ENCODE measurements at regions not wholly inside any gene's neighbourhood (a gene's known extent, or its start where the extent isn't known, plus 50 kb on each side); places are given as distances from the start of the nearest gene placed in this dataset.
"Not testable (repeated sequence)": the region's sequence is repeated elsewhere in the genome, so short reads cannot be mapped to it uniquely, and the experiment has no call there.

DNA sequence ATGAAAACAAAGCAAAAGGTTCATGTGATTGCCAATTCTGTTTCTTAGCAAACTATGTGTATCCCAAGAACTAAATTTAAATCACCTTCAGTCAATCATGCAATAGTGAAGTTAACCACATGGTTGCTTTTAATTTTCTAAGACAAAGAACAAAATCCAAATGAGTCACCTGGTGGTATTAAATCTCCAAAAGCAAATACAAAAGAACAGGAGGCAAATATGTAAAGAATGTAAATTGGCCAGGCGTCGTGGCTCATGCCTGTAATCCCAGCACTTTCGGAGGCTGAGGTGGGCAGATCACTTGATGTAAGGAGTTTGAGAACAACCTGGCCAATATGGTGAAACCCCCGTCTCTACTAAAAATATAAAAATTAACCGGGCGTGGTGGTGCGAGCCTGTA, 54.2 kb upstream of the PIK3R4 start:
- no peak for DNase-seq

- DNase-seq, result no peak
These were observed 54.8 kb upstream of the PIK3R4 start for GRCh38 chr3:130801473-130801872.

- DNase-seq, result peak; percentile 99
These were observed 64.9 kb upstream of the PIK3R4 start for GRCh38 chr3:130811557-130811956.

- no peak for DNase-seq
These were observed 68.3 kb upstream of the PIK3R4 start for GRCh38 chr3:130814691-130815472.

- DNase-seq, result peak; percentile 29
These were observed 70.2 kb upstream of the PIK3R4 start for GRCh38 chr3:130816561-130817445.

DNA sequence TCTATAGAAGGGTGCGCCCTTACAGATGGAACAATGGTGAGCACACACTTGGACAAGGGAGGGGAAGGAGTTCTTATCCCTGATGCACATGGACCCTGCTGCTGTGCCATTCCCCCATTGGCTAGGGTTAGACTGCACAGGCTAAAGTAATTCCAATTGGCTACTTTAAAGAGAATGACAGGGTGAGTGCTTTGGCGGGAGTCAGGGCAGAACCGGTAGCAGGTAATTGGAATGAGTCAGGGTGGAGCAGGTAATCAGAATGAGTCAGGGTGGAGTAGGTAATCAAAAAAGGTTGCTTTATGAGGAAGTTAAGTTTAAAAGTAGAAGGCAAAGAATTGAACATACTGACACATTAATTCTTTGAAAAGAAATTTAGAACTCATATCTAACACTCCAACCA, 71.4 kb upstream of the PIK3R4 start:
- DNase-seq, result not testable (repeated sequence)

DNA sequence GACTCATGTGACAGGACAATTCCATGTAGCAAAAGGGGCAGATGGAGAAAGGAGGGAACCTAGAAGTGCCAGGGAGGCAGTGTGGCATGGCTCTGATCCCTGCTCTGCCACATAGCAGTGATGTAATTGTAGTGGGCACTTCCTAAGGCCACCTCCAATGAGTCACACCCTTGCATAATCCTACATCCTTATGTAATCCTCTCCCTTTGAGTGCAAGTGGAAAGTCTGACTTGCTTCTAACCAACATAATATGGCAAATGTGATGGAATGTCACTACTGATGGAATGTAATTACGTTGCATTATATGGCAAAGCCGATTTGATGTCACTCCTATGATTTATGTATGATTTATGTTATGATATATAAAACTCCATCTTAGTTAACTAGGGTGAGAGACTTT, 72.9 kb upstream of the ATP2C1 start:
- no peak for DNase-seq

DNA sequence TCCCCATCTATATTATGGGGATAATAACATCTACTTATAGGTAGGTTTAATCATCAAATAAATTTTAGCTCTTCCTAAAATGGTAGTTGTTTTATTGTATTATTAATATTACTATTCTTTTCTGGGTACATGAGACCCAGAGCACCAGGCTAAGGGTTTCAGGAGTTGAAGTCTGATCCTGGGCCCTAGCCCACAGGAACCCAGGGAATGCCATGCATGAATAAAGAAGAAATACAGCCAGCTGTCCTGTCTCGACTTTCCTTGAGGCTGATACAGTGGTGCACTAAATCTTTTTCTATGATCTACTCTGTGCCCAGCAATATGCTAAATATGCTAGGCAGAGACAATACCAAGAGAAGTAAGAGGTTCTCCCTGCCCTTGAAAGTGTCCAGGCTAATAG, 72.1 kb upstream of the ATP2C1 start:
- no peak for DNase-seq

- DNase-seq, result no peak
These were observed 70.5 kb upstream of the ATP2C1 start for GRCh38 chr3:130823241-130823884.

- DNase-seq, result no peak
These were observed 69.9 kb upstream of the ATP2C1 start for GRCh38 chr3:130823996-130824395.

DNA sequence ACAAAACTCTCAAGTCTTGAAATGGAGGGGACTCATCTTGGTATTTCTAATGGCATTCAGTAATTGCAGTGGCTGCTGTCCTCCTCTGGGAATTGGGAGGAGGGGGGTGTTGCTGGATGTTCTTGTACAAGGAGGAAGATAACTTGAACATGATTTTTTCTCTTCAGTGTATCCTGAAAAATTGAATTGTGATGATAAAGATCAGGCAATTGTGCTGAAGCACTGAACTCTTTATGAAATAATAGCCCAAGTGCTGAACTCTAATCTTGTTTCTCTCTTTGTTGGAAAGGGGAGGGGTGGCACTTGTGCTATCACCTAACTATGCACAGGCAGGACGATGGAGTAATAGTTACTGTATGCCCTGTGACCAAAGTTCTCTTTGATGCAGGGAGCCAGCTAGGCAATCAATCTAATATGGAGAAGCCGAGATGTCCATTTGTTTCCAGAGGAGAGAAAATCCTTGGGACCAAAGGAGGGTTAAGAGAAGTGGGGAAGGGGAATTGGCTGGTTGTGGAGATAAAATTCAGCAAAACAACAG, 68.1 kb upstream of the ATP2C1 start:
- DNase-seq, result no peak

GRCh38 chr3:130826516-130827182, 67.2 kb upstream of the ATP2C1 start:
- no peak for DNase-seq

DNA sequence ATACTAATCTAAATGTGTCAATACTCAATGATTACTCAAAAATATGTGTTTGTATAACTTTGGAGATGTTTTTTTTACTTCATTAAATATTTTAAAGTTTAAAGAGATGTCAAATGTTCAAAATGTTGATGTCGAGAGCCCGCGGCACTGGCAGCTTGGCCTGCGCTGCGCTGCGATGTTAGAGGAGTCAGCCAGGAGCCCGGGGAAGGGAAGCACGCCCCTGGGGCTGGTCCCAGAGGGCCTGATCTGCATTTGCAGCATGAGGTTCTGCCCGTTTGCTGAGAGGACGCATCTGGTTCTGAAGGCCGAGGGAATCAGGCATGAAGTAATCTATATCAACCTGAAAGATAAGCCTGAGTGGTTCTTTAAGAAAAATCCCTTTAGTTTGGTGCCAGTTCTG, 66.4 kb upstream of the ATP2C1 start:
- no peak for DNase-seq

DNA sequence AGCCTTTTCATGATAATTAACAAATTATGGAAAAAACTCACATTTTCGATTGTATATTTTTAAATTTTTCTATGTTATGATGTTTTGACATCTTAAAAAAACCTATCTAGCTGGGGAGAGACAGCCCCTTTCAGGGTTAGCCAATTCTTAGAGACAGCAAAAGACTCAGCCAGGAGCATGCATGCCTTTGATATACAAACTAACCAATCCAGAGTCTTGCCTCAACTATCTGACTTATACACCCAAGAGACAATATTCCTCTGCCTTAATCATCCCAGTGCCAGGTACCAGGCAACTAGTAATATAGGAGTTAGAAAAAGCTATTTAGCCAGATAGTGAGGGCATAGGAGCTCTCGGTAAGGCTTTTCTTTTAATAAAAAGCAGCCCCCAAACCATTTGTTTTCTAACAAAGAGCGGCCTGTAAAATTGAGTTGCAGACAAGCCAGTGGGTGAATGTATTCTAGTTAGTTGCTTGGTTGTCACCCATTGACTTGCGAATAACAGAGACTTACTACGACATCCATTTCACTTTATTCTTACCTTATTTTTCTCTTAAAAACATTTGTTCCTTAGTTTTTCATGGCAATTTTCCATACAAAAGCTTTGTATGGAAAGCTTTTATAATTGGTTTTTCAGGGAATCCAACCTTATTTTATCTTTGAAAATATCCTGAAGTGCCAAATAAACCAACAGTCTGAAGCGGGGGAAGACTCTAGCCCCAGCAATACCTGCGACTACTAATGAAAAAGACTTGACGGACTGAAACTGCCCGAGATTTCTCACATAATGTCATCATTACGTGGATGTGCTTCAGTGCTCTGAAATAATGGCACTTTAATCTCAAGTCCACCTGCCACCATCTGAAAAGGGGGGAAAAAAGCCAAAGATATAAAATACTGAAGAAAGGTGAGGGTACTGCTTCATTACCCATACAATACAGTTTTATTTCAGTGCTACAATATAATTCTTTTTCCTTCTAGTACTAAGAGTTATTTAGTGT, 64.6 kb upstream of the ATP2C1 start:
- DNase-seq, result peak; percentile 51

GRCh38 chr3:130831719-130832400, 62.0 kb upstream of the ATP2C1 start:
- peak; percentile 24 for DNase-seq

- not testable (repeated sequence) for DNase-seq
These were observed 61.5 kb upstream of the ATP2C1 start for GRCh38 chr3:130832401-130832746.

- DNase-seq, result no peak
These were observed 59.4 kb upstream of the ATP2C1 start for GRCh38 chr3:130834476-130834875.

GRCh38 chr3:130835483-130835882, 58.4 kb upstream of the ATP2C1 start:
- DNase-seq, result no peak

- DNase-seq, result no peak
These were observed 54.8 kb upstream of the ATP2C1 start for GRCh38 chr3:130838898-130839600.

GRCh38 chr3:130839813-130840212, 54.1 kb upstream of the ATP2C1 start:
- peak; percentile 95 for DNase-seq

Data from NCI-H1092 treated with DMSO at 0.1 percent for 48 hours (cell line).